GM21360 (cell line): ENCODE measurements at regions not wholly inside any gene's neighbourhood (a gene's known extent, or its start where the extent isn't known, plus 50 kb on each side); places are given as distances from the start of the nearest gene placed in this dataset.

Experiments used
- ATAC-seq: cut with Tn5 transposase; IDR thresholded peaks from one replicate; pipeline ENCODE4 v1.9.1; 2021; ENCODE audit warnings: mild to moderate bottlenecking, moderate library complexity; ENCODE audit not compliant: unreplicated experiment

DNA sequence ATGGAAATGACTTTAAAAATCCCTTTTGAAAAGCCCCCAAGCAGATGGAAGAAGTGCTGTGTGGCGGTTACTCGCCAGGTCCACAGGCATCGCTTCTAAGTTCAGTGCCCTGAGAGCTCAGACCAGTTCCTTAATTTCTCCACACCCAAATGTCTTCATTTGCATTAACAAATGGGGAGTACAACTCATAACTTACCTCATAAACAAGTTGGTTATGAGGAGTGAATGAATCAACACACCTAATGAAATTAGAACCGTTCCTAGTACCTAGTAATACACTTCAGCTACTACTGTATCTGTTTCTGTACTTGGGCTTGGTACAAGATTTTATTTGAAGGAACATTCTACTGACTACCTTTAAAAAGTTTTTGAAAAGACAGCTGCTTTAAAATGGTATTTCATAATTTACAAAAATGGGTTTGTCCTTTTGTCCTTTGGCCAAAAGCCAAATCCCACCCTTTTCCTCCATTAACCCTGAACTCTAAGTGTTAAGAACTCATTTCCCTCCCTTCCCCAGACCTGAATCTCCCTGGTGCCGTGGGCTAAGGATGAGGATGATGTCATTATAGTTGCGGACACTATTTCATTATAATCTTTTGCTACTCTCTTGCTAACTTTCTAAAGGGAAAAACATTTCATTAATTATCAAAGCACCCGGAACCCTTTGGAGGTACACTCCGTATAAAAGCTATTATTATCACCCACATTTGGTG is 221.5 kb upstream of the CELF2 start:
- ATAC-seq: no peak

DNA sequence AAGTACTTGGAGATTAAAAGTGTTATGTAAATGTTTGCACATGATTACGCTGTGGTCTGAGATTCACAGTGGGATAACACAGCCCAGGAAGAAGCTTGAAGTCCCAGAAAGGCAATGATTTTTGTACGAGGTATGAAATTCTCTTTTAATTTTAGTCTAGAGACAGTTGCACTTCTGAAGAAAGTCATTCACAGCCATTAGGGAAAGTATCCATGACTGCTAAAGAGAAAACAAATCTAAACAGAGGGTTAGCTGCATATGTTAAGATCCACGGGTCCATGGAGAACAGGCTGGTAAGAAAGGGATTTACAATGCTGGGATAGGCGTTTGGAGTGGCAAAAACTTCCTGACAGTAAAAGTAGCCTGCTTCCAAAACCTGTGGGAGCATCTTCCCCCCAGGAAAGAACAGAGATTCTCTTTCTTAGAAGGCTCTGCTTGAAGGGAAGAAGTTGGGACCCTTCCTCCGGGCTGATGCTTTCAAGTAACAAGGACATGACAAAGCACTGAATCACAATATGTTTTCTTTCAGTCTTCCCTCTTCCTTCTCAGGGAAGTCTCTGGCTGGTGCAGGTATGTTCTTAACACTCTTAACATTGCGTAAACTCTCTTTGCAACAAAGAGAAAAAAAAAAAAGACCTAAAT is 220.8 kb upstream of the CELF2 start:
- ATAC-seq: no peak

DNA sequence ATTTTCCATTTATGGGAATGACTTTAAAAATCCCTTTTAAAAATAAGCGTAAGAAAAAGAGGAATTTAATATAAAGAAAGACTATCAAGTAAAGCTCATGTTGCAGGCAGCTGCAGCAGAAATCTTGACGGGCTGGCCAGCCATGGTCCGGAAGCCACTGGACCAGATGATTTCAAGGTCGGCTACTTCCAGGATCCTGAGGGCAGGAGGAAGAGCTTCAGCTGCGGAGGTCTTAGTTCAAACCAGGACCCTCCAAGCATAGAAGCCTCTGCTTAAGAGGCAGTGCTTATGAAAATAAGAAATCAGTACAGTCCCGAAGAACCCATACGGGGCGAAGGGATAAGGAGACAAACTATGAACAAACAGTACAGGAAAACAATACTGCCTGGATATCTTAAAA is 220.2 kb upstream of the CELF2 start:
- no peak for ATAC-seq

DNA sequence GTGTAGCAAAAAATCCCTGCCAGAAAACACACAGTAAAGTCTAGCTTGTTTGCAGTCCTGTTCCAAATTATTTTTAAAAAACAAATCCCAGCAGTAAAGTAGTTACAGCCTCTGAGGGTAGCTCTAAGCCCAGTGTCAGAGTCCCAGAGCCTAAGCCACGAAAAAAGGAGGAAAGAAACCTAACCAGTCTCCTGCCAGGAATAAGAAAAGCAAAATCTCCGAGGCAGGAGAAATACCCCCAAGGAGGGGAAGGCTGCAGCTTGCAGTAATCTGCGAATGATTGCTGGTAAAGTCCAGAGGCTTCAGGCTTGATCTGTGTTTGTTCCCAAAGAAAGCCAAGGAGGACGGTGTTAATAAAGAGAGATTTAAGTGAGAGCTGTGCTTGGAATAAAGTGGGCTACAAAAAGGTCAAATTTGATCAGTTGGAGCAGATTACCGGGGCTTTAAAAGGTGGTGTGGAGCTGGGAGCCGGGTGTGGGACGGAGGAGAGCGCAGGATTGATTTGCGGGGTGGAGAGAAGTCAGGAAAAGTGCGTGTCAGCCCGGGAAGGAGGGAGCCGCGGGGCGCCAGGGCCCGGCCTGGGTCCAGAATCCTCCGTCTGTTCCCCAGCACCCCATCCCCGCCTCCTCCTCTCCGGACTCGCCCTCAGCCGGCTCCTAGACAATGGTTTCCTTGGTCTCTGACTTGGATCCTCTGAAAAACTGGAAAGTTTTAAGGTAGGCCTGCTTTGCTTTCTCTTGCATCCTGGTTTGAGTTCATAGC is 219.4 kb upstream of the CELF2 start:
- no peak for ATAC-seq

DNA sequence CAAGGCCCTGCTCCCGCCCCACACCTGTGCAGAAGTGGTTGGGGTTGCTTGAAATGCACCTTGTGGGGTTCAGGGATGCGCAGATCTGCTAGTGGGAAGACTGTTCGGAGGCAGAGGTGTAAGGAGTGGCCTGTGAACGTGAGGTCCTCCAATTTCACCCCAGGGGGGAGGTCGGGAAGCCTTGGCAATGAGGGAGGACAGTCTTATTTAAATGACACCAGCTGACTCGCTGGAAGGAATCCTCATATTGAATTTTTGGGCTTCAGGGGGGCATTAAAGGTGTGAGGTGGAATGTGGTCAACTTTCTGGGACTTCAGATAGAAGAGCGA is 218.8 kb upstream of the CELF2 start:
- ATAC-seq: no peak

DNA sequence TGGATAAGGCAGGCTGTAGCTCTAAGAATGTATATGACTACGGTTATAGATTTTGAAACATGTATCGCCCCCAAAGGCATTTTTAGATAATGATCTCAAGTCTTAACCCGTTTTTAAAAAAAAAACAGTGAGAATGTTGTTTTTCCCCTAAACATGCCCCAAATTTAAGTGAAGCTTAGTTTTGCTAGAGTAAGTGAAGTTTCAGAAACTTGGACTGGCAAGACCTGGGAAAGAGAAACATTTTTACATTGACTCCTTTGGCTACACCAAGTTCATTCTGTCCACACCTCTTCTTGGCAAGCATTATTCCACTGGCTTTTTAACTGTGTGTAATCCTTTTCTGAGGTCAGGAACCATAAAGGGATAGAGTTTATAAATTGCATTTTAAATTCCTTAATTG is 216.7 kb upstream of the CELF2 start:
- ATAC-seq: no peak

DNA sequence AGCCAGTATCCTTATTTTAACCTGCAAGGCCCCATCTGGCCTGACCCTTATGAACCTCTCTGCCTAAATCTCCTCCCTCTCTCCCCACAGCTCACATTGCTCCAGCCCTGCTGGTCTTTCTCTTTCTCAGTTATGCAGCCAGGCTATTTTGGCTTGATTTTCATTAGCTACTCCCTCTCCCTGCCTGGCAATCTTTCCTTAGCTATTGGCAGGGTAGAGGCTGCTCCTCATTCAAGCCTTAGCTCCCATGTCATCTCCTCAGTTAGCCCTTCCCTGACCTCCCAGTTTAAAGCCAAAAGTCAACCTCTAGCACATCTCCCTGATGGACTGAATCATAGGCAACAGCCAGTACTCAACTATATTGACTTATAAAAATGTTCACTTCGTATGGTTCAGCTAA is 214.4 kb upstream of the CELF2 start:
- ATAC-seq: no peak

DNA sequence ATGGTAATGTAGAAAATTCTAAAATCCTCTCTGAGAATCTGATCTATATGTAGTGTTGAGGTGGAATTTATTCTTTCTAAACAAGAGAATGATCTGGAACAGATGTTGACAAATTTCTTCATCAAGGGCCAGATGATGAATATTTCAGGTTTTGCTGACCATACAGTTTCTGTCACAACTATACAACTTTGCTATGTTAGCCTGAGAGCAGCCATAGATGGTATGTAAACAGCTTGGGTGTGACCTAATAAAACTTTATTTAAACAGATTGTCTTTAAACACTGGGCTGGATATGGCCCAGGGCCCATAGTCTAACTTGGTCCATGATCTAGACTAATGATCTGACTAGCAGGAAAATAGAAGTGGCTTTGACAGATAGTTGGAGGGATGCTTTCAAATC is 213.6 kb upstream of the CELF2 start:
- no peak for ATAC-seq

DNA sequence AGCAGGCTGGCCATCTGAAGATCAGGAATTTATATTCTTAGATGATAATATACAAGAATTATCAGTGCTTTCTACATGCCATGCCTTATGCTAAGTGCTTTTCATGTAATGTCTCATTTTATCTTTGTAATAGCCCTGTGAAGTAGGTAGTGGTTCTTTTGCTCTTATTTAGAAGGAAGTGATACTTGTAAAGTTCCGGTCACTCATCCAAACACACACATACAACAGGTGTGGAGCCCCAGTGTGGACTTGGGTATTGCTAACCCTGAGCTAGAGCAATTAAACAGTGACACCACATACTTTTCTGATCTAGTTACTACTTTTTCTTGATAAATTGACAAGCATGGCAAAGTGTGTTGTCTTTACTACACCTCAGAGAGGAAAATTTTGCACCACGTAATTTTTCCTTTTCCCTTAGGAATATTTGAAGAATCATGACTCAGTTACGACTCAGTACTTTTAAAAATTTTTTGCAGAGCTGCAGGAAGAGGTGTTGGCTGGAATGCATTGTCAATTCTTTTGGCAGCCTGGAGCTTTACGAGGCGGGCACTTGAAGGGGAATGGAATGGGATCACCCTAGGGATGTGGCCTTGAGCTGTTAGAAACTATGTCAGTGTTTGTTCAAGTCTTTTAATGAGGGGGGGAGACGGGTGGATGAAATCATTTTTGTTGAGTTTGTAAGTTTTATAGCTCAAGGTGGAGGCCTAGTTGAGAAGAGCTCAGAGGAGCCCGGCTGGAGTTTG is 212.5 kb upstream of the CELF2 start:
- no peak for ATAC-seq

DNA sequence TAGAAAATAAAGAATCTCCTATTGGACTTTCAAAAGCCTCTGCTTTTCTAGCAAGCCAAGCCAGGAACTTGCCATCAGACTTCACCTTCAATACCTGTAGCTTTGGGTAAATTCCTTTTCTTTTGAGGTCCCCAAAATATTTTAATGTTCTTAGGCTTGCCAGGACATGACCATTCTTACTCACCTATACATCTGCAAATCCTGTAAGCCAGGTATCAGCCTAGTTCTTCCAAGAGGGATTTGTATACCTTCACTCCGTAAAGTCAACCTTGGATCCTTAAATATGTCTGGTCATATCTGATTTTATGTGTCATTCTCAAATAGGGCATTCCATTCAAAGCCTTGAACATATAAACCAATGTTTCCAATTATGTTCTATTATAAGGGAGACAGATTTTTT is 210.6 kb upstream of the CELF2 start:
- no peak for ATAC-seq

DNA sequence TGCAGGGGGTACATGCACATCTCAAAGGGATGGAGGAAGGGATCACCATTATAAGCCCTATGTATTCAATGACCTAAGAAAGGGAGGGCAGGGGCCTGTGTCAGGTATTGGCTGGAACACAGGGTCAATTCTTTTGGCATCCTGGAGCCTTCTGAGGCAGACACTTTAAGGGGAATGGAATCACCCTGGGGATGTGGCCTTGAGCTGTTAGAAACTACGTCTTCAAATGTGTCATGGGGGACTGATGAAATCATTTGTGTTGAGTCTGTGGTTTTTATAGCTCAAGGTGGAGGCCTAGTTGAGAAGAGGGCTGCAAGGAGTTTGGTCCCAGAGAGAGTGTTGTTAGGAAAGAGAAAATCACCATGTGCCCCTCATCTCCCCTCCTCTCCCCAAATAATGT is 206.1 kb upstream of the CELF2 start:
- no peak for ATAC-seq

DNA sequence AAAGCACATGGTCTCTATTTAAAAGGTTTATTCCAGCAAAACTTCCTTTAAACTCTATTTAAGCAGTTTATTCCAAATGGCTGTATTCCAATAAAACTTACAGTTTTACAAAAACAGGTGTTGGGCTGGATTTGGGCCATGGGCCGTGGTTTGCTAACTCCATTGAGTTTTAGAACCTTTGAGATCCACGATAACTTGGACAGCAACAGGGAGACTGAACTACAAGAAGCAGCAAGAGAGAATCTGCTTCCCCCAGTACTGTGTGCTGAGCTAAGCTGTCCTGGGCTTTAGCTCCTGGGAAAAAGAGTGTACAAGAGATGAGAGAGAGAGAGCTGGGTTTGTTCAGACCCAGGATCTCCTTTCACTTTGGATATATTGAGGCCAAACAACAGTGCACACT is 204.0 kb upstream of the CELF2 start:
- no peak for ATAC-seq

DNA sequence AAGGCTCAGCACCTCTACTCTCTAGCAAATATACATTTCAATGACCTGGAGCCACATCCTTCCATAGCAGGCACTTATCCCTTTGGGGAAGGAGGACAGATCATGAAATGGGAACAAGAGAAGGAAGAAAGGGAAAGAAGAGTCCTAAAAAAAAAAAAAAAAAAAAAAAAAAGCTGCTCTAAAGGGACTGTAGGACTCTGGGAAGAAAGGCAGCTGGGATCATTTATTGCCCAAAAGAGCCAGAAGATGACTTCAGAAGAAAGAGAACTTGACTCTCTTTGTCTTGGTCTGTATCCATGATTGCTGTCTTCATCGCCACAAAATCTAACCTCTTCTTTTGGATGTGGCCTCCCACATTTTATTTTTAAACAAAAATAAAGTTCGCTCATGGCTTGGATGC is 203.6 kb upstream of the CELF2 start:
- no peak for ATAC-seq

DNA sequence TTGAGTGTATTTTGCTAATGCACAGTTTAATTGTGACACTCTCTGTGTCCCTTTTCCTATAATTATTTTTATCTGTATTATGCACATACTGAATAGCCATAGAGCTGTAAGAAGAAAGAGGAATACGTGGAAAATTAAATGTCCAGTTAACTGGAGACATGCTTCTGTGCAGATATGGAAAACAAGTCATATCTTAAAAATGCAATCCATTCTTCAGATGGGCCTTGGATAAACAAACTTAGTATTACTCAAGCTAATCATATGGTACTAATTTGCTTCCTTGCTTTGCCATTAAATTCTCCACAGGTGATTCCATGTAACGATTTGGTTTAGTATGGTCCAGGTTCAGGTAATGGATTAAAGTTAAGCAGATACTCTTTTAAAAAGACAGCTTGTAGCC is 201.2 kb upstream of the CELF2 start:
- no peak for ATAC-seq

DNA sequence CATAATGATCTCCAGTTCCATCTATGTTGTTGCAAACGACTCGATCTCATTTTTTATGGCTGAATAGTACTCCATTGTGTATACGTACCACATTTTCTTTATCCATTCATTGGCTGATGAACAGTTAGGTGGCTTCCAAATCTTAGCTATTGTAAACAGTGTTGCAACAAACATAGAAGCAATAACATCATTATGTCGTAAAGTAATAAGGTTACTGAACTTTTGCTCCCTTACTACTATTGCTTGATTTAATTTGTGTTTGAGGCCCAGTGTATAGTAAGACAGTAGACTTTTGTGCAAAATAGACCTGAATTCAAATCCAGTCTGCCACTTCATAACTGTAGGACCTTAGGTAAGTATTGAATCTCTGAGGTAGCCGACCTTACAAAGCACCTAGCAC is 200.1 kb upstream of the CELF2 start:
- no peak for ATAC-seq

DNA sequence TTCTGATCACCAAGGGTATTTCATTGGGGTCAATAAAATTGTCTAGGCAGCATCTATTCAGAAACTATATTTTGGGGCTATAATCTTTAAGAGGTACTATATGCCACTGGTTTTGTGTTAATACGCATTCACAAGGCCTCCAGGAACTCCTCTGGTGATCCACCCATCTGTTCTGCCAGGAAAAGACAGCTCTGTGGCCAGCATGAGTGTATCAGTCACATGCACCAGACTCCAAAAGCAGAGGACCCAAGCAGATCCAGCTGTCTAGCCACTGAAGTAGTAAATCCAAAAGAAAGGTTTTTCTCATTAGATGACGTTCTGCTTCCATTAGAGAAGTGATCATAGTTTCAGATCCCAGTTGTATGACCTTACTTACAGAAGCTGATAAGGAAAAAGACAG is 199.6 kb upstream of the CELF2 start:
- ATAC-seq: no peak

DNA sequence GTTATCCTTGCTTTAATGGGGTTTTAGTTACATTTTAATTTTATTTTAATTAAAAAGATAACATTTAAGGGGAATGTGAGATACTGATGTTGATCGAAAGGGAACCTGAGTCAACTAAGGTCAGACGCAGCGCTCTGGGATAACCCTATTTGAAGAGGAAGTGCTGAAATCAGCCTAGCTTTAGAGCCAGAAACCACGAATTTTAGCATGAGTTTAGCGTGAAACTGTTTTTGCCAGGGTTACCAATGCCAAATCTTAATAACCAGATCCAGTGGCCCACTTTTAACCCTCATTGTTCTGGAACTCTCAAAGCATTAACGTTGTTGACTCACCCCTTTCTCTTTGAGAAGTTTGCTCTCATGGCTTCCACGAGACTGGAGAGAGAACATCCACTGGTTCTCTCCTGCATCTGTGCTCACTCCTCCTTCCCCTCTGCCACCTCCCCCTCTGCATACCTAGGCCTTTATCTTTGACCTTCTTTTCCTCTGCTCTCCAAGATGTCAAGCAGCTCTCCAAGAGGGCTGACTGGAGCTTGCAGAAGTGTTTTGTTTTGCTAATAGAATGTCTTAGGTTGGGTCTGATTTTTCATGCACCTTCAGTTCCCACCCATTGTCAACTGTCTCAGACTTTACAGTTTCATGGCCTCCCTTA is 198.3 kb upstream of the CELF2 start:
- ATAC-seq: no peak

DNA sequence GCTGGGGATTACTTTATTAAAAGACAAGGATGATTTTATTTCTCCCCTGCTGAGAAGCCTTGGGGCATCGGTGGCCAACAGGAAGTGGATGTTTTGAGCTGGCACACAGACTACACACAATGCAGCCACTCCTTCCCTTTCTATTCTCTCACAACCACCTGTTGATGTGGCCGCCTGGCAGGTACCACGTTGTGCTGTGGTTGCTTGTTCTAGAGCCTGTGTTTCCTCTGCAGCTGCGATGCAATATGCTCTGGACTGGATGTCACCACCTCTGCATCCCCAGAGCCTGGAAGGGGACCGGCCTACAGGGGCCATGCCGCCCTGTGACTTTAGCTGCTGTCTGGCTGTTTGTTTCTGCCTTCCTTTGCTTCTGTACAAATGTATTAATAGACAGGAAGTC is 195.7 kb upstream of the CELF2 start:
- no peak for ATAC-seq

DNA sequence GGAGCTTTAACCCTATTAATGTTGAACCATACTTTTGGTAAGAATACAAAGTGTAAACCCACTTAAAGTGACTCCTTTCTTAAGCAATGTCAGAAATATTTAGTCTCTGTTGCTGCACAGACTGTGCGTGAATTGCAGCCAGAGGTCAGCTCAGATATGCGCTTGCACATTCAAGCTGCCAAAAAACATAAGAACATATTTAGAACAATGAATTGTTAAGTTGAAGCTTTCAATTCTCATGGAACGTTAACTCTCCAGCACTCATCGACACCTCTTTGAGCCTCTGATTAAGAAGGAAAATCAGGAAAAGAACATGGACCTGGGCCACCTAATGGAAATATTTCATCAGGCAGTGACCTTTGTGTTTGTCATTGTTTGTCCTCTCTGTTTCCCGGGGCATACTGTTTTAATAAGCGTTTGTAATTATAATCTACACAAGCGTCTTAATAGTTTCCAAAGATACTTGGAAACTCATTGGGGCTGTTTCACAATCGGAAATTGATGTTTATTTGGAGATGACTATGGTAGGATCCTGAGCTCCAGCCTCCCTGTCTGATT is 193.0 kb upstream of the CELF2 start:
- no peak for ATAC-seq

DNA sequence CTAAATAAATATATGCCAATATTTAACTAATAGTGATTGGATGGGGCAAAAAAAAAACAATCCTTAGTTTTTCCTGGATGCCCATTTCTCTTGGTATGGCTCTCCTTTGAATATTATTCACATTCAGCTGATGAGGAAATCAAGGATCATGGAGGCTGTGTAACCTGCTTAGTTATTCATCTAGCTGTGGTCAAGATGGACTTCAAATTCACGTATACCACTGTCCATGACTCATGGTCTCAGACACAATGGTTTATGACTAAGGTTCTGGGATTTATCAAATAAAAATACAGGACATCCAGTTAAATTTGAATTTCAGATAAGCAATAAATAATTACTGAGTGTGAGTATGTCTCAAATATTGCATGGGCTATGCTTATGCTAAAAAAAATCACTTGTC is 191.5 kb upstream of the CELF2 start:
- no peak for ATAC-seq

DNA sequence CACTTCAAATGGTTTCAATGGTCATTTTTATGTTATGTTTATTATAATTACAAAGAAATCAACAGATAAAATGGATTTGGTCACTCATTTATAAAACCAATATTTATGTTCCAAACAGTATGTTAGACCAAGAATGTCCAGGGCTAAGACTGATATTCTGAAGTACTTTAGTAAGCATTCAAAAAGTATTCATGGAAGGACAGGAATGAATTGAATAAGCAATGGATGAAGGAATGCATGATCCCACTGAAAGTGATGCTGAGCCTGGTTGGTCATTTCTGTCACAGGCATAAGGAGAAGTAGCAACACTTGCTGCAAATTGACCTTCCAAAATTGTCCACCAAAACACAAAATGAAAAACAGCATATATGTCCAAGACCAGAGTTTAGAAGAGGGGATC is 189.0 kb upstream of the CELF2 start:
- no peak for ATAC-seq
